HG02610 (cell line): ENCODE measurements at regions not wholly inside any gene's neighbourhood (a gene's known extent, or its start where the extent isn't known, plus 50 kb on each side); places are given as distances from the start of the nearest gene placed in this dataset.

Experiments
- ATAC-seq: cut with Tn5 transposase; IDR thresholded peaks from one replicate; pipeline ENCODE4 v1.9.1; 2021; ENCODE audit warnings: mild to moderate bottlenecking, moderate library complexity; ENCODE audit not compliant: unreplicated experiment

DNA sequence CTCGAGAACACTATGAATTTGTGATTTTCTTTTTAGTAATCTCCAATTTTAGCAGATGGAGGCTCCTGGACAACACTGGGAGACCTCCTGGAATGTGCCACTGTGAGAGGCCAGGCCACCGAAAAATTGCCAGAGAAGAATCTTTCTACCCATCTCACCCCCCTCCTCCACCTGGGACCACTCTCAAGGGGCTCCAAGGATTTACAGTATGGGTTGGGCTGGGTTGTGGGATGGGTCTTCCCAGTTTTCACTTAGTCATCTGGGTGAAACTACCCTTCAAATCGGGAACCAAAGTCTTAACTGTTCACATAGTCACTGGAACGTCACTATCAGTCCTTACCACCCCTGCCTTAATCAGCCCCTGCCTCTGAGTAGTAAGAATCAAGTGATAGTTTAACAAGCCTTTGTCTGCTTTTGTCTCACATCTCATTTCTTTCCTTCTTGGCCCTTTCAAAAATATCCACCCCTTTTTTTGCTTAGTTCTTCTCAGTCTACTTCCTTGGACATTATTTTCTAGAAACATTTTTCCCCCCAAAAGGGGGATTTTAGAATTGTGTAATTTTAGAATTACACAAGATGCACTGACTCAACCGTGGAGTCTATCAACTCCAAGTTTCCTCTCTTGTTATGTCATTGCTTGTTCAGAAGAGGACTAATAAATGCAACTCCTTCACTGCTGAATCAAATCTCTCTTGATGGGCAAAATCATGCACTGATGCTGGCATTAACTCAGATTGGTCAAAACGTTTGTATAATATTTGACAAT is 148.2 kb upstream of the MOCS1 start:
- no peak for ATAC-seq

- no peak for ATAC-seq
These were observed 143.5 kb upstream of the MOCS1 start for GRCh38 chr6:40077736-40078135.

- ATAC-seq, result no peak
These were observed 143.1 kb upstream of the MOCS1 start for GRCh38 chr6:40077315-40077714.

DNA sequence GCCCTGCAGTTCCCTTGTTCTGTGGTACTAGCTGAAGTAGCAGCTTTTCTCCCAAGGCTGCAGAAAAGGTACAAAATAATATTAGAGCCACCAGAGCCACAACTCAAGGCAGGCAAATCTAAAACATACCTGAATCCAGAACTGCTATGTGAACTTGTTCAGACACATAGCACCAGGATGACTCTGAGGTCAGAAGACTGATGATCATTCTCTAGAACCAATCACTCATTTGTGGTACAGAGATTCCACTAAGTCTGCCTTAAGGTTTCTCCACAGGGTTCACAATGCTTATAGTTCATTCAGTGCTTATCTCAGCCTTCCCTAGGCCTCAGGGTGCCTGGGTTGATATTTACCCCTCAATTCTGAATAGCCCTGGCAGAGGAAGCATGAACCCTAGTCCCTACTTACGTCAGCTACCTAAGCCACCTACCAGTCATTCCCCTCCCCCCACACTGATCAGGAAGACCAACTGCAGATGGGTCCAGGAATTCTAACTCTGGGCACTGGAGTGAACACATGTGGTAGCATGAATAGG is 140.9 kb upstream of the MOCS1 start:
- no peak for ATAC-seq

DNA sequence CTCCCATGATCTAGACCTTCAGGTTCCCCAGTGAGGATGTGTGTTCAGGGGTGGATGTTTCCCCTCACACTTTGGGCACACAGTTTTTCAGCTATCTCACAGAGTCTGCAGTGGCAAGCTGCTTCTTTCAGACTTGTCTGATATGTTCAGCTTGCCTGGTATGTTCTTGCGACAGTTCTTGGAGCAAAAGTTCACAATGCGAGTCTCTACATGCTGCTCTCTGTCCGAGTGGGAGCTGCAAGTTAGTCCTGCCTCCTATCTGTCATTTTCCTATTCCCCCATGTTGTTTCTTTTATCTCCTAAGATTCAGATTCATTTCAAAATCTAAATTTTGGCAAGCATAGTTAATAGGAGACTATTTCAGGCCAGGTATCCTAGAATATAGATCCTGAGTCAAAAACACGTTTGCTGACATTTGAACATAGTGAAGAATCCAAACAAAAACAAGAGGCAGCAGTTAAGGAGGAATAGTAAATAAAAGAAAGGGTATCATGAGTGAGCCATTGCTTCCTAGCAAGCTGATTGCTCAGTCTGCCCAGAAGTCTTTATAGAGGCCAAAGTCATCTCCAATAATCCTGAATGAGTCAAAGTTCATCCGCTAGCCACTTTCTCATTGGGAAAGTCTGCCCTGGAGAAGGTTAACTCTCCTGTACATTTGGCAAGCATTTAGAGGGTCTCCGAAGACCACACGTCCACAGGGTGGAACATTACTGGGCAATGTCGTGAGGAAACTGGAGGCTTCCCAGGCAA is 140.2 kb upstream of the MOCS1 start:
- ATAC-seq, result no peak

DNA sequence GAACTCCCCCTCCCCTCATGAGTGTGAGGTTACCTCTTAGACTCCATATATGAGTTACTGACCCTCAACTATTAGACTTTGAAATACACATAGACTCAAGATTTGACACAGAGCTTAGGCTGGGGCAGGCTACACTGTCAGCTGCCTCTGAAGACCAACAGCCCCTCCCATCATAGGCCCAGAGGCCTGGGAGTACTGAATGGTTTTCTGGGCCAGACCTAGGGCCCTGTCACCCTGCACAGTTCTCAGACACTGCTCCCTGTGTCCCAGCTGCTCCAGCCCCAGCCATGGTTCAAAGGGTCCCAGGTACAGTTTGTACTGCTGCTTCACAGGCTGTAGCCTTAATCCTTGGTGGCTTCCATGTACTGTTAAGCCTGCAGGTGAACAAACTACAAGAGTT is 132.1 kb upstream of the MOCS1 start:
- ATAC-seq, result no peak

DNA sequence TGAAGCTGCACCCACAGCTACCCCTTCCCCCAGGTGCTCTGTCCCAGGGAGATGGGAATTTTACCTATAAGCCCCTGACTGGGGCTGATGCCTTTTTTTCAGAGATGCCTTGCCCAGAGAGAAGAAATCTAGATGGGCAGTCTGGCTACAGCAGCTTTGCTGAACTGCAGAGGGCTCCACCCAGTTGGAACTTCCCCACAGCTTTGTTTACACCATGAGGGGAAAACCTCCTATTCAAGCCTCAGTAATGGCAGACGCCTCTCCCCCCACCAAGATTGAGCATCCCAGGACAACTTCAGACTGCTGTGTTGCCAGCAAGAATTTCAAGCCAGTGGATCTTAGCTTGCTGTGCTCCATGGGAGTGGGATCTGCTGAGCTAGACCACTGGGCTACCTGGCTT is 122.6 kb upstream of the MOCS1 start:
- no peak for ATAC-seq

DNA sequence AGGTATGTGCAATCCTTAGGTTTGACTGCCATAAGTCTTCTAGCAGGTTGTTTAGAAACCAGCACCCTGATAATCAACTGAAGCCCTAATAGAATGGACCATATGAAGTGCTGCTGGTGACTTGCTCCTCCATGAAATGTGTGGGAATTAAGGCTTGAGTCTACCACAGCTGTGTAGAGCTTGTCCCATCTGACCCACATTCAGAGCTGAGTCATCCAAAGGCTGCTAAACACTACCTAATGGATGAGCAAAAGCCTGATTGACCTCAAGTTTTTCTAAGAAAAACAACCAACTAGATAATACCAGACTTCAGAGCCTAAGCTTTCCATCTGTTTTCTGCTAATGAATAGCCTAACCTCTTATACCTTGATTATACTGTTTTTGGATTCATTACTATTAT is 120.3 kb upstream of the MOCS1 start:
- no peak for ATAC-seq

DNA sequence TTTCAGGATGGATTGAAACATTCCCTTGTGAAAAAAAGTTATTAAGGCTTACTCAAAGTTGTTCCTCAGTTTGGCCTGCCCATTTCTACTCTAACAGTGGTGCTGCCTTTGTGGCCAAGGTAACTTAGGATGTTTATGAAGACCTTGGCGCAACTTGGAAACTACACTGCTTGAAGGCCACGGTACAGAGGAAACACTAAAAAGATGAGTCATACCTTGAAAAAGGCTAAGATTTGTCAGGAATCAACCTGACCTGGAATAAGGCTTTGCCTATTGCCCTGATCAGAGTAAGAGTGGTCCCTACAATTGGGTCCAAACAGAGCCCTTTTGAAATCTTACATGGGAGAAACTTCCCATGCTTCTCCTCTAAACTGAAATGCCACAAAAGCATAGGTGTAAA is 119.9 kb upstream of the MOCS1 start:
- no peak for ATAC-seq

- no peak for ATAC-seq
These were observed 114.9 kb upstream of the MOCS1 start for GRCh38 chr6:40049128-40049527.

DNA sequence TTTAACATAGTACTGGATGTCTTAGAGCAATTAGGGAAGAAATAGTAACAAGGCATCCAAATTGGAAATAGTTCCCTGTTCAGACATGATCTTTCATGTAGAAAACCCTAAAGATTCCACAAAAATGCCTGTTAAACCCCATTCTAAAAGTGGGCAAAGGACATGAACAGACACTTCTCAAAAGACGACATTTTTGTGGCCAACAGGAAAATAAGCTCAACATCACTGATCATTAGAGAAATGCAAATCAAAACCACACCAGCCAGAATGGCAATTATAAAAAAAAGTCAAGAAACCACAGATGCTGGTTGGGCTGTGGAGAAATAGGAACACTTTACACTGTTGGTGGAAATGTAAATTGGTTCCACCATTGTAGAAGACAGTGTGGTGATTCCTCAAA is 109.9 kb upstream of the MOCS1 start:
- no peak for ATAC-seq

- ATAC-seq, result no peak
These were observed 108.0 kb upstream of the MOCS1 start for GRCh38 chr6:40042232-40042631.

DNA sequence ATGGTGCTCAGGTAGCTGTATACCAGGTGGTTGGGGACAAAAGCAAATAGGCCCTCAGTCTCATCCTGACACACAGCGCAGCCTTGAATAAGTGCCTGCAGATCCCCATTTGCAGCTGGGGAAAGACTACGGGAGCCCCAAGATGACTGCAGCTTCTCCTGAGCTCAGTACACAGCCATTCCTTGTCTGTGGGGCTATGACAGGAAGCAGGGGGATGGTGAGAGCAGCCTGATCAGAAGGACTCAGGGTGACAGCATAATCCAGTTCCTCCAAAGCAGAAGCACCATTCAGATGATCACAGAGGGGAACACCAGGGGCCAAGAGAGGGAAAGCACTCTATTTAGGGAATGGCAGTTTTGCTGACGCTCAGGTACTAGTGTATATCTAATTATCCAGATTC is 104.8 kb upstream of the MOCS1 start:
- no peak for ATAC-seq

DNA sequence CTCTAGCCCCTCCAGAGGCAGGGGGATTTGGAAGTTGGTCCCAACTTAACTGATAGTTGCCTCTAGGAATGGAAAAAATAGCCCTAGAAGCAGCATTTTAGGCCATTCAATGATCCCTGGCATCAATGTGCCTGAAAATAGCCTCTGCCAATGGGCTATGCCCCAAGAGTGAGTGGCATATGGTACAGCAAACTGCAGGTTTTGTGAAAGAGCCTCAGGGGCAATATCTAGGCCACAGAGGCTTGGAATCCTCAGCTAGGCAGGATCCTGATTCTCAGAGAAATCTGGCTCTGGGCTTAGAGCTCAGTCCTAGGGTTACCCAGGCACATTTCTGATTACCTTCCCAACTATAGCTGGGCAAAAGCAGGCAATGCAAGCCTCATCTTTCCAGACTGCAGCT is 104.4 kb upstream of the MOCS1 start:
- ATAC-seq, result no peak

GRCh38 chr6:40037271-40037670 is 103.0 kb upstream of the MOCS1 start:
- ATAC-seq, result no peak

DNA sequence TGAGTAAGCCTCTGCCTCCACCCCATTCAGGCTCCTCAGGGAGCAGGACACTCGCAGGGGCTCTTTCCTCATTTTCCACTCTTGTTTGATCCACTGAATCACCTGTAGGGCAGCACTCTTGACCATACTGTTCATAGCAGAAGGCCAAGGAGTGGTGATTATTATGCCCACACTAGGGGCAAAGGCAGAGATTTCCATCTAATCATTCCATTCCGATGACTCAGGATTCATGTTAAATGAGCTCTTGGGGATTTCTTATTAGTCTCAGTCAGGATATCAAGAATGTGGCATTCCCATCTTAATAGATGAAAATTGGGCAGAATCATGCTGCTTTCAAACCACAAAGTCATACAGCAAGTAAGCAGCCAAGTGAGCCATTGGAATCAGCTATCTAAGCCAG is 101.9 kb upstream of the MOCS1 start:
- ATAC-seq, result no peak

GRCh38 chr6:40028449-40028848 is 94.2 kb upstream of the MOCS1 start:
- no peak for ATAC-seq

DNA sequence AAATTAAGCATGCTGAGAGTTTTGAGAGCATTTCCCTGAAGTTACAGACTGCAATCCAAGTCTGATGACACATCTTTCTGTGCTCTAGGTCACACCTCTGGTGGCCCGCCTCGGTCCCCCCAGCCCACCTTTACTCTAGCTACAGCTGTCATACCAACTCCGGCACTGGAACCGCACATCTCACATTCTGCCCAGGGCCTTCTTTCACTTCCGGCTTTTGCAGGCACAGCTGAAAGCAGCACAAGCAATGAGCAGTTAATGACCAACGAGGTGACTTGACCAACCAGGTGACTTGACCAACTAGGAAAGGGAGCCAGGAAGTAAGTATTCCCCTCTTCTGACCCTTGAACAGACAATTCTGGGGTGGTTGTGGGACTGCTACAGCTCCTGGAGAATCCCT is 88.6 kb upstream of the MOCS1 start:
- ATAC-seq, result no peak

- no peak for ATAC-seq
These were observed 85.9 kb upstream of the MOCS1 start for GRCh38 chr6:40020166-40020565.

GRCh38 chr6:40015530-40015929 is 81.3 kb upstream of the MOCS1 start:
- no peak for ATAC-seq

- ATAC-seq, result no peak
These were observed 77.6 kb upstream of the MOCS1 start for GRCh38 chr6:40011844-40012243.

DNA sequence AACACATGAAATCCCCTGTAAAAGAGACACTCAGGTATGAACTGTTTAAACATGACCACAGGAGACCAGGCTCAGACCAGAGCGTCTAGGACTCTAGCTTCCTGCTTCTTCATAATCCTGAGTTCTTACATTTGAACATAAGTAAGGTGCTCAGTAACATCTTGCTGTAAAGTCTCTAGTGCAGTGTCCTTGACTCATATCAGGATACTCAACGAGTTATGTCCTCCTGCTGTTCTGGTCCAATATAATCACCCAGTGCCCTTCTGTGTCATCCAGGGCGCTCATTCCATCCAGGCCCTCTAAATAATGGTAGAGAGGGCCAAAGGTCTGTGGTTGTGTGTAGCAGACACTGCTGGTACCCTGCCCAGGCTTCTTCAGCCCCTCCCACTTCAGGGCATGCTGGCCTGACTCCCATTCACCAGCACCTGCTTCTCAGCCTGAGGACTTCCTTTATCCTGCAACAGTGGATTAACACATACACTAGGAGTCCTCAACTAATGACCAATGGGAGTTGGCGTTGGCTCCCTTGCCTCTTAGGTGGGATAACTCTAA is 66.8 kb upstream of the MOCS1 start:
- ATAC-seq, result no peak
